Ramos (cell line): ENCODE measurements at regions not wholly inside any gene's neighbourhood (a gene's known extent, or its start where the extent isn't known, plus 50 kb on each side); places are given as distances from the start of the nearest gene placed in this dataset.

Experiments
- in situ Hi-C: fragments of 300-500 bp; cut with MboI; formaldehyde crosslinking; loops from one replicate; pipeline ENCODE4 v1.14.3; 2022; ENCODE audit warnings: low sequenced_read_pairs; ENCODE audit not compliant: unreplicated experiment

DNA sequence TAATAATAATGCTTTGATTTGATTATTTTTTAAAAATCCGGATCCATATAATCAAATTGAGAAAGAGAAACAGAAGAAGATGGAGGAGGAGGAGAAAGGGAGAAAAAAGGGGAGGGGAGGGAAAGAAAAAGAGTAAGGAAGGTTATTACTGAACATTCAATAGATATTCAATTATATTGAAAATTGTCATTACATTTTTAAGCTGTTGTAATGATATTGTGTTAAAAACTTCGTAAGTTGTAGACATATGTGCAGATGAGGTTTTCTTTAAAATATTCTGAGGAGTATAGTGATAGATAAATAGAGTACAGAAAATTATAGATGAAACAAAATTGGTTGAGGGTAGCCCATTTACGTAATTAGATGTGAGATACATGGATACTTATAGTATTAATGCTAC lies 933.0 kb upstream of the PHF14 start:
- in situ Hi-C loops, result no loop called here

DNA sequence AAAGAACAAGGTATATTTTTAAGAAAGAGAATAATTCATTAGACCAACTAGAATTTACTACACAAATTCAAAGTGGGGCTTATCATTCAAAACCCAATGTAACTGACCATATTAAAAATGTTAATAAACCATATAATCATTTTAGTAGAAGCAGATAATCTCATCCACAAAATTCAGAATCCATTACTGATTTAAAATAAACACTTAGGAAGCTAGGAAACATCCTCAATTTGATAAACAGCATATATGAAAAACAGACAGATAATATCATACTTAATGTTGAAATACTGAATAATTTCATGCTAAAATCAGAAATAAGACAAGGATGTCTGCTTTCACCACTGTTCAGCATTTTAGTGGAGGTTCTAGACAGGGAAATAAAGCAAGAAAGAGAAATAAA lies 902.8 kb upstream of the PHF14 start:
- in situ Hi-C loops, result no loop called here

DNA sequence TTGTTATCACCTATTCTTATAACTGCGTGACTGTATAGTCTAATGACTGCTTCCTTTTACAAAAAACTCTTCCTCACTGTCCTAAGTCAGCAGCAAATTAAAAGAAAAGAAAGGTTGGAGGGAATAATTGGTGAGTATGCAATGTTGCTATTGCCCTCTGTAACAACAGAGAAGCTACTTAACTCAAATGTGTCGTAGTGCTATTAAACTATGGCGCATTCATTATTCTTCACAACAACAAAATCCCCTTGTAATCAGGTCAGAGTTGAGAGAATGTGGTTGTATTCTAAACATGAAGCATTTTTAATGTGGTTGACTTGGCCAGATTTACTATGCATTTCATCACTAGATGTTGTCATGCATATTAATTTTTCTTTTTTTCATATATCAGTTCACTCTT lies 897.8 kb upstream of the PHF14 start:
- in situ Hi-C loops, result no loop called here

DNA sequence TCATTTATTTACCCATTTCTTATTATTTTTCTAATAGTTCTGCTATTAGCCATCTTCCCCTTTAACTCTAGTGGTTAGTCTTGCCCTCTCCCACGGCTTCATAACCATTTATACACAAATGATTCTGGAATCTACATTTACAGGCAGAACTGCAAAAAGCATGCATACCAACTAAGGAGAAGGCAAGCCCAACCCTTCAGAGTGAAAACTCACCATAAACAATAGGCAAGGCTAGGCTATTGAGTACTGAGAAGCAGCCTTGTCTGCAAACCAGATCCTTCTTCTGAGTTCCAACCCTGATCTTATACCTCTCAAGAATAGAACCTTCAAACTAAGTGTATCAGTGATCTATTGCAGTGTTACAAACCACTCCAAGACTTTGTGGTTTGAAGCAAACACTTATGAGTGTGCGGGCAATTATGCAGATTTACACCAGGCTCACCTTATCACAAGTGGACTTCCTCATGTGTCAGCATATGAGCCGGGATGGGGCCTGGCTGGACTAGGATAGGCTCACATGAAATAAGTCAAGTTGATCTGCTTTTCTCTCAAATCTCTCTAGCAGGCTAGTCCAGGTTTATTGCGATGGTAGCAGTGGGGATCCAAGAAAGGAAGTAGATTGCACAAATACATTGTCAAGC lies 896.9 kb upstream of the PHF14 start:
- in situ Hi-C loops, result no loop called here

DNA sequence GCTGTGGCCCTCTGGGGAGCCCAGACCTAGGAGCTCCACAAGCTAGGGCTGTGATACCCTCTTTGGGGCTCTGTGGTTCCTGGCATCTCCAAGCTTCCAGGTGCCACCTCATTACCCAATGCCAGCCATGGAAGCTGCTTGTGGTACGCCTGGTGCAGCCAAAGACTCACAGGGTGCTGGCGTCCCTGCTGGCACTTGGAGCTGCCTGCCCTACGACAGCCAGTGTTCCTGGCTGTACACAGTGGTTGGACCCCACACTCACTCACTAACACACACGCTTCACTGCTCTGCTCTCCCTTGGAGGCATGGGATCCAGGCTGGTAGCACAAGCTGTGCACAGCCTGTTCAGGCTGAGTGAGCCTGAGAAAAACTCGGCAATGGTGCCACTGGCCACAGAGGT lies 894.1 kb upstream of the PHF14 start:
- in situ Hi-C loops, result no loop called here

DNA sequence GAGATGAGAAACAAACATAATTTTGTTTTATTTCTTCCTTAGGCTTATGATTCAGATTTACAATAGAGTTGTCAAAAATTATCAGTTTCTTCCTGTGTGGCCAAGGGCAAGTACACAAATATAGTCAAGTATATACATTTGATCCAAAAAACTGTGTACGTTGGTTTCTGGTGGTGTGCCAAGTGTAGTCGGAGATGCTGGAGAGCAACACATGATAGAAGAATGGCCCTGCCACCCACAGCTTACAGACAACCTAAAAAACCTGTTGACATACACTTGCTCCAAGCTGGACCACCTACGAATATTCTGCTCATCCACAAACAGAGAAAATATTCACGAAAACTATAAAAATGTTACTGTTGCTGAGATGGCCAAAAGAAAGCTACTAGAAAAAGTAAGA lies 890.8 kb upstream of the PHF14 start:
- in situ Hi-C loops, result no loop called here

DNA sequence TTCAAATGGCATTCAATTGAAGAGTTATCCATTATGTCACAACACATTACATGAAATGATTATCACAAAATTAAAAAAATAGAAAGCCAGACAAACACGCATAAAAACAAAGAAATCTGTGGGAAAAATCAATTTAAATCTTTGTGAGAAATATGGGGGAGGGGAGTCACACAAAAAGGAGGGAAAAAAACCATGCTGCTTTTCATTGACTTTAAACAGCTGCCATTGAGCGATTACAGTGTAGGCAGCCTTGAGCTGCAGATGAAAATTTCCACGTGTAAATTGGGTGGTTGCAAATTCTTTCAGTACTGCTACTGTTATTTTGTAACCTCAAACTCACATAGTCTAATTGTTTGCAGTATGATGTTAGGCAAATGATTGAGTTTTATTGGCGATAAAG lies 889.9 kb upstream of the PHF14 start:
- in situ Hi-C loops, result no loop called here

DNA sequence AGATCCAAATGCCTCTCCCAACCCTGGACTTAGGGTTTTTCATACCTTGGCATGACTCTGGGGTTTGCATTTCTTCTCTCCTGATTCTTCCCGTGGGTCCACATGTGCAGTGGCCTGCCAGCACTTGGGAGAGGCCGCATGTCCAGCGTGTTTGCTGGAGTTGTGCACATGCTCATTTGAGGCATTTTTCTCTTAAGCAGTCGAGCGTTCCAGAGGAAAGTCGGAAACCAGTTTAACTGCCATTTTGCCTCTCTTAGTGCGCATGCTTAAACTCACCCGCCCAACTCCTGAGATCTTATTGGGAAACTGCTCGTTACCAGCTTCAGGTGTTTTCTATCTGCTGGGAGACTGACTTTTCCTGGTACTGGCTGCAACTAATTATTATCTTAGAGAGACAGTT lies 888.4 kb upstream of the PHF14 start:
- in situ Hi-C loops, result no loop called here

DNA sequence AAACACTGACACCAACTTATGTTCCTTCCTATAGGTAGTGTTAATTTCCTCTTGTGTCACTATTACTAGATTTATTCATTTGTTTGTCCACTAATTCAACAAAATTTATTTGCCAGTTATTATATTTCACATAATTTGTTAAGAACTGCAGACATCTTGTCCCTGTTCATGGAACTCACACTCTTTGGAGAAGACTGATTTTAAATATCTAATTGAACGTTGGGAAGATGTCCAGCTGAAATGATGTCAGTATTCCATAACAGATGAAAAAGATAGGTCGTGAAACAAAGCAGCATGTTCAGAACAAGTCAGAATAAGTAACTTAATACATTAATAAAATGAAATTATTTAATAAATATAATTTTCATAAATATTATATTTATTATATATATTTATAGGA lies 873.1 kb upstream of the PHF14 start:
- in situ Hi-C loops, result no loop called here

DNA sequence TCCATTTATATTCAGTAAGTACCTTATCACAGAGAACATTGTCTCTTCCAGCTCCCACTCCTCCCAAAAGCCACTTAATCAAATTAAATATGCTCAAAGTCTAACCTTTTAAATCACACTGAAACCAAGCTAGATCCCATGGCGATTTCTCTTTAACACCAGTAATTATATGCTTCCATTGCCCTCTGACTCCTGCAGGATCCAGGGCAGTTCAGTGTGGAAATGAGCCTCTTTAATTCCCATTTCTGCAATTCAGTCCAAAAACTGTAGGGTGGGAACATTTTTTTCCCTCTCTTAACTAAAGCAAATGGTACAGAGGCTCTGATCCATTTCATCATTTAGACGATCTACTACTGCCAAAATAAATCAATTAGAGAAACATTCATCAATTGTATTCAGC lies 872.3 kb upstream of the PHF14 start:
- in situ Hi-C loops, result no loop called here

DNA sequence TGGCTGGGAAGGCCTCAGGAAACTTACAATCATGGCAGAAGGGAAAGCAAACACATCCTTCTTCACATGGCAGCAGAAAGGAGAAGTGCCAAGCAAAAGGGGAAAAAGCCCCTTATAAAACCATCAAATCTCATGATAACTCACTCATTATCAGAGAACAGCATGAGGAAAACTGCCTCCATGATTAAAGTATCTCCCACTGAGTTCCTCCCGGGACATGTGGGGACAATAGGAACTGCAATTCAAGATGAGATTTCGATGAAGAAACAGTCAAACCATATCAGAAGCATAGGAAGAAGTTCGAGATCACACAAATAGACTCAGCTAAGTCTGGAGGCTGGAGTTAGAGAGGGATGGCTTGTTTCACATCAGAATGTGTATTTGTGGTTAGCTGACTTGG lies 869.4 kb upstream of the PHF14 start:
- in situ Hi-C loops, result no loop called here

DNA sequence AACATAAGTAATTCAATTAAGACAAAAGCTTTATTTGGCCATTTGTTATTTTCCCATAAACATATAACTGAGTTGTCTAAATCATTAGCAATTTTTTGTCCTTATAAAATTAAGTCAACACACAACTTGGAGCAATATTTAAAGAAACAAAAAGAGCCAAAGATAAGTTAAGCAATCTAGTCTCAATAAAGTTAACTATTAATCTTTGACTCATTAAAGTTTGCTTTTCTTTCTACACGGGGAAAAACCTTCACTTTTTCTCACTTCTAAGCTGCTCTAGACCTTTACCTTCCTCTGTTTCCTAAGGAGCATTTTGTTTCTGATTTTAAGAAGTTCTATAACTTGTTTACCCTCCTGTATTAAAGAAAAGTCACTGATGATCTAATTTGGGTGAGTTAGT lies 867.1 kb upstream of the PHF14 start:
- in situ Hi-C loops, result no loop called here

DNA sequence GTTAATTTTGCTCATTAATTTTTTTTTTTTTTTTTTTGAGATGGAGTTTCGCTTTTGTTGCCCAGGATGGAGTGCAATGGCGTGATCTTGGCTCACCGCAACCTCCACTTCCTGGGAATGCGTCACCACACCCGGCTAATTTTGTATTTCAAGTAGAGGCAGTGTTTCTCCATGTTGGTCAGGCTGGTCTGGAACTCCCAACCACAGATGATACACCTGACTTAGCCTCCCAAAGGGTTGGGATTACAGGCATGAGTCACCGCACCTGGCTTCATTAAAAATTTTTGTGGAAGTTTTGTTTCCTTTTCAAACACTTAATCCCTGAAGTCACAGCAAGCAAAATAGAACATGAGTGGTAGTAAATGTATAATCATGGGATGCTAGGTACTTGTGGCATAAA lies 857.2 kb upstream of the PHF14 start:
- in situ Hi-C loops, result no loop called here

DNA sequence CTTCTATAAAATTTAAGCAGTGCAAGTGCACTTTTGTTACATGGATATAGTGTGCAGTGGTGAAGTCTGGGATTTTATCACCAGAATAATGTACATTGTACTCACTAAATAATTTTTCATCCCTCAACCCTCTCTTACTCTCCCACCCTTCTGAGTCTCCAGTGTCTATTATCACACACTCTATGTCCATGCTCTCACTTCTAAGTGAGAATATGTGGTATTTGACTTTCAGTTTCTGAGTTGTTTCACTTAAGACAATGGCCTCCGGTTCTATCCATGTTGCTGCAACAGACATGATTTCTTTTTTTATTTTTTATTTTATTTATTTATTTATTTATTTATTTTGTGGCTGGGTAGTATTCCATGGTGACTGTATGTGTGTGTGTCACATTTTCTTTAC lies 855.9 kb upstream of the PHF14 start:
- in situ Hi-C loops, result no loop called here

DNA sequence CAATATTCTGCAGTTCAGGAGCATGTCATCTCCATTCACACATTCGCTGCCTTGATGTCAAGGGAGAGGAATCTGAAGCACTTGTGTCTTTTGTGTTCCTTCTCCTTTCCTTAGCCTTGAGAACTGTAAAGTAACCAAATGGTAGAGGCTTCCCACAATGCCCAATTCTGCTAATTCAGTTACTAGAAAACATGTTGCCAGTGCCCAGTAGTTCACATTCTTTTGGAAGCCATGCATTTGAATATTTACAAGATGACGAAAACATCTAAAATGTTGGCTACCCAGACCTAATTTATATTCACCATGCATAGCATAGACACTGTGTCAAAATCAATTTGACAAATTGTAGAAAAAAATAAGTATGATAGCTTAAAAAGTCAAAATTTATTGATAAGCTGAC lies 852.7 kb upstream of the PHF14 start:
- in situ Hi-C loops, result no loop called here

DNA sequence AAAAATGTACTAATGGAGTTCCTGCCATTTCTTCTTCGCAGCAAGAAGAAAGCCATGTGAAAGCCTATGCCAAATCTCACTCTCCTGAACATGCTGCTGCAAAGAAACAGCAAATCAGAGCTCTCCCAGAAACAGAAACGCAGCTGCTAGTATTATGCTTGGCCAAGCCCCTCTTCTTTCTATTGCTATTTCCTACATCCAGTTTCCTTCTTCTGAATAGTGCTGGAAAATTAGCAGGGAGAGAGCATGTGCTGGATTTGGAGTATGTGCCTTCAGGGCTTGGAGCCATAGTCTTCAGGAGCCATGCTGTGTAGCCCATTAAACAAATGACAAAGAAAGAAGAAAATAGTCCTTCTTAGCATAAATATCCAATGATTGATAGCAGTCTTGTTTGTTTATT lies 852.0 kb upstream of the PHF14 start:
- in situ Hi-C loops, result no loop called here

DNA sequence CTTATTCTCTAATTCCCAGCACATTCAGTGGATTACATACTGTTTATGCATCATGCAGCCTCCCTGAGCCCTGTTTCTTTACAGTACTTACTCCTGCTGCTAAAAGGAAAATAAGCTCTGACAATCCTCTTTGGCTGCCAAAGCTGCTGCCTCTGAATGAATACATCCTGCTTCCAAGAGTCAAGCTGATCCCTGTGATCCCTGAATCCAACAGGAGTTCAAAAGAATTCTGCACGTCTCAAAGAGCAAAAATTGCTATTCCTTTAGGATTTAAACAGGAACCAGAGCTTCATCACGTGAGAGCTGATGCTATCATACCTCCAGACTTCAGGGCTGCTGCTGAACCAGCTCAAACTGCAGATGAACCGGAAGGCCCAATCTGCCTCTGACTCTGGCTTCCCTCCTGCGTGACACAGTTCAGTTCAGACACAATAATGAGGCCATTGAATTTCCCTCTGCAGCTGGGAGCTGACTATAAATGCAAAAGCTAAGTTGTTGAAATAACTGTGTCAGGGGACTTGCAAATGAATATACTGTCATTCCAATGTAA lies 851.0 kb upstream of the PHF14 start:
- in situ Hi-C loops, result no loop called here

DNA sequence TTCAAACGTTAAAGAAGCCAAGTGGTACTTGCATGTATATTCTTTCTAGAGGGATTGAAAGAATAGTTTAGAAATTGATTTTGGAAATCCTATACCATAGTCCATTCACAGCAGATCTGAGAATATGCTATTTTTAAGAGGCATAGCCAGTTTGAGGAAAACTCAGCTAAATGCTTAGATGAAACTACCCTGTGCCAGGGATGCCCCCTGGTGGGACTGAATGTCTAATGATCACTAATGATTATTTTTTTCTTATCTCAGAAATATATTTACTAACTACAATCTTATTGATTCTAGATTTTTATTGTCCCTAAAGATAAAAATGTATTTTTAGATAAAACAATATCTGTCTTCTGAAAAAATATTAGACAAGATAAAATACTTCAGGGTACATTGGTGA lies 844.9 kb upstream of the PHF14 start:
- in situ Hi-C loops, result no loop called here

DNA sequence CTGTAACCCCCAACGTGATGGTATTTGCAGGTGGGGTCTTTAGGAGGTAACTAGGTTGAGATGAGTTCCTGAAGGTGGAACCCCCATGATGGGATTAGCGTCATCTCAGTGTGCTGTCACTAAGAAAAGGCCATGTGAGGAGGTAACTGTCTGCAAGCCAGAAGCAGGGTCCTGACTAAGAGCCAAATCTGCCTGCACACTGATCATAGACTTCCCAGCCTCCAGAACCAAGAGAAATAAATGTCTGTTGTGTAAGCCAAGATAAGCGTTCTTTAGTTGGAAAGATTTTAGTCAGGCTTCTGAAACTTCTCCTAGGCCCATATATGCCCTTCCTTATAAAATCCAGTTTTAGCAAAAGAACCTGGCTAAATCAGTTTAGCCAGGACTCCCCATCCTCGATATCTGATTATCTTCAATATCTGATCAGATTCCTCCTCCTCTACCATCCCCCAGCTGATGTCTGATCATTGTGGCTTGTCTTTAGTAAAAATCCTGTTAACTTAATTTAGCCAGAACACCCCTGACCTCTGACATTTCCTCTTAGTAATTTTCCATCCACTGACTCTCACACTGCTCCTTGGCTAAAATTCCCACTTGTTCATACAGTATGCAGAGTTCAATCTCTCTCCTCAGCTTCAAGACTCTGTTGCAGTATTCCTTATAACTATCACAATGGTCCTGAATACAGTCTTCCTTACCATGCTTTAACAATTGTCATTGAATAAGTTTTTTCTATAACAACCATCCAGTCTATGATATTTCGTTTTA lies 835.4 kb upstream of the PHF14 start:
- in situ Hi-C loops, result no loop called here

DNA sequence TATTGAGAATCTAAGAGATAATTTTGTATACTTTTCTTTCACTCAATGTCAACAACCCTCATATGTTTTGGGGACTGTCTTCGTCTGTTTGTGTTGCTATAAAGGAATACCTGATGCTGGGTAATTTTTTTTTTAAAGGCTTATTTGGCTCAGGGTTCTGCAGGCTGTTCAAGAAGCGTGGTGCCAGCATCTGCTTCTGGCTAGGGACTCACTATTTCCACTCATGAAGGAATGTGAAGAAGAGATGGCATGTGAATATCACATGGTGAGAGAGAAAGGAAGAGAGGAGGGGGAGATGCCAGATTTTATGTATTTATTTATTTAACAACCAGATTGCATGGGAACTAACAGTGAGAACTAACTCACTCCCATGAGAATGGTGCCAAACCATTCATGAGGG lies 827.4 kb upstream of the PHF14 start:
- in situ Hi-C loops, result no loop called here

DNA sequence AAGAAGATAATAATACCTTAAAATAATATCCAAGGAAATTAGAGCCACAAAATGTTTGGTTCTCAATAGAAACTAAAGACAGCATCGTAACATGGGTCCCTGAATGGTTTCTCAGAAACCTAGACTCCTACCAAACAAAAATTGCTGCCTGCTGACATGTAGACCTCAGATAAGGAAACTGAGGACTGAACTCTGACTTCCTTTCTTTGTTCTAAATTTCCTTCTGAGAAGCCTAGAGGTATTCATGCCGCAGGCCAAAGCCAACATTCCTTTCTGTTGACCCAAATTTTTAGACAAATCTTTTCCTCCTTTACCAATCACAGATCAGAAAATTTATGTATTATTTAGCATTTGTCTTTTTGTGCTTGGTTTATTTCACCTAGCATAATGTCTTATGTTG lies 816.7 kb upstream of the PHF14 start:
- in situ Hi-C loops, result no loop called here

DNA sequence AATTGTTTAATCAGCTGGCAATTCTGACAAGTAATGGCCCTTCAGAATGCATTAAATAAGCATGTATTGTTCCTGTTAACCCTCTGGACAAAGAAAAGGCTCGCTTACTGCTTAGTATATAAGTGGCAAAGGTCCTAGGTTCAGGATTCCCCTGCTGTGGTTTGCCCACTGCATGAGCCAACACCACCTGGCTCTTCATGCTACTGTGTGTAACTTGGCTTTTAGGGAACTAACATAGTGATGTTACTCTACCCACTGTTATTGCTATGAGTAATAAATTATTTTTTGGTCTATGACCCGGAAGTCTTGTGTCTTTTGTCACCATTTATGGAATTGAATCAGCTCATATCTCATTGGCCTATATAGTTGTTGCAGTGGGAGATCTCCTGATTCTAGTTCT lies 791.7 kb upstream of the PHF14 start:
- in situ Hi-C loops, result no loop called here
